Embryonic facial prominence (tissue), 1 donor: ENCODE measurements at regions not wholly inside any gene's neighbourhood (a gene's known extent, or its start where the extent isn't known, plus 50 kb on each side); places are given as distances from the start of the nearest gene placed in this dataset.
"Not testable (repeated sequence)": the region's sequence is repeated elsewhere in the genome, so short reads cannot be mapped to it uniquely, and the experiment has no call there.

ENCODE experiments used
- DNase-seq: peaks from one replicate; pipeline ENCODE4 v3.0.0-alpha.2; 2016; ENCODE audit errors: extremely low spot score

DNA sequence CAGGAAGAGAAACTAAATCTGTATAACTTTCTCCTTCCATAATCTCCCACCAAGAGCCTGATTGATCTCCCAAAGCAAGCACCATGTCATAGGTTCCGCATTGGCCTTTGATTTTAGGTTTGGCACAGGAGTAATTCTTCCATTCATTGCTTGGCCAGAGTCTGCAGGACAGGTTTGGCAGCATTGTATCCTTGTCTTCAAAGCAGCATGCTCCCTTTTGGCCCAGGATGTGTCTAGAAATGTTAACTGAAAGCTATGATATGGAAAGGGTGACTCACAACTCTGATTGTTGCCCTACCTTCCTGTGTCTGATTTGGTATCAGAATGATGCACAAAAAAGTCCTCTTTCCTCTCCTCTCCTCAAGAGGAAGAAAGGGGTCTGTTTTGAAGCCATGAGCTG is 824.3 kb upstream of the PRMT6 start:
- no peak for DNase-seq

DNA sequence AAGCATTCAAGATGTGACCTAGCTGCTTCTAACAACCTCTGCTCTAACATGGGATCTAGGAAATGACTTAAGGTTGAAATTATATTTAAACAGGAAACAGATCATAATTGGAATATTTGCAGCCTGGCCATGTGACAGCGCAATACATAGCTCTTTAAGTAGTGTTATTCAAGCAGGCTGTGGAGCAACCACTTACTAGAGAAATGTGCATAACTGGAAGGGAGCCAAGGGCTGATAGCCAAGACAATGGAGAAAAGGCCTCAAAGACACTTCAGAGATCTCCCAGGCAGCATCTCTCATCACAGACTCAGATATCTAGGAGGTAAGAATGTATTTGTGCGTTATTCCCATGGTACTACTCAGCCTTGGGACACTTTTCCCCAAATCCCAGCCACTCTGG is 823.0 kb upstream of the PRMT6 start:
- no peak for DNase-seq

DNA sequence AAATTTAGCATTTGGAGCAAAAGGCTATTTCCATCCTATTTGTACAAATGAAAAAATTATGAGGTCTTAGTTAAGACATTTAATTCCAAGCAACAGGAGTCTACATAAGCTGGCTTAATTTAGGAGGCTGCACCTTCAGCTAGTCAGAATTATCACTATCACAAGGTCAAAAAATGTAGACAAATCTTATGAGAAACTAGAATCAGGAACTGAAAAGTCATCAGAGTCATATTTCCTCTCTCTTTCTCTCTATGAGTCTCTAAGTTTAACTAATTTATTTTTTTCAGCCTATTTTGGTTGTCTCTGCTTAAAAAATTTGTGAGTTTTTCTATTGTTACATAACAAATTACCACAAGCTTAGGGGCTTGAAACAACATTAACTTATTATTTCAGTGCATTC is 807.1 kb upstream of the PRMT6 start:
- DNase-seq = no peak

DNA sequence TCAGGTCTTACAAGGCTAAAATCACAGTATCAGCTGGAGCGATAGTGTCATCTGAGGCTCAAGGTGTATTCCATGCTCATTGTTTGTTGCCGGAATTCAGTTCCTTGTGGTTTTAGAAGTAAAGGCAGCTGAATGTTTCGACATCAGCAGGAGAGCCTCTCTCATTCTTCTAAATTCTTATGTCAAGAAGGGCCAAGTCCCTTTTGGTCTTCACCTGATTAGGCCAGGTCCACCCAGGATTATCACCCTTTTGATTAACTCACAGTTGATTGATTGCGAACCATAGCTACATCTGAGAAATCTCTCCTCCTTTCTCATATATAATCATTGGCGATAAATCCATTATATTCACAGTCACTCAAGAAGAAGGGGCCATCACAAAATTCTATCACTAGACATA is 806.7 kb upstream of the PRMT6 start:
- no peak for DNase-seq

DNA sequence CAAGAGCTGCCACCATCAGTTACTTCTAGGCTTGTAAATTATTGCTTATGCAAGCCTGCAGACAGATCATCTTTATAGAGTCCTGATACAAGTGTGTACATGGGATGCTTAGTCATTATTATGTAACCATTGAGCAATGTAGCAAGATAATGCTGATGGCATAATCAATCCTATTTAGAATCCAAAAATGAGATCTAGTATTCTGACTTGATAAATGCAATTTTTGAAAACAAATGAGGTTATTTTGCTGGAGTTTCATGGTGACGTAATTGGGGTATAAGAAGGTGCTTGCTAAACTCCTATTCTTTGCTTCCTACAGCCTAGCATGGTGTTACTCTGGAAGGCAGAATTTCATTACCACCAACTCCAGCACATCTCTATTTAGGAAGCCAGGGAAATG is 801.7 kb upstream of the PRMT6 start:
- DNase-seq = no peak

DNA sequence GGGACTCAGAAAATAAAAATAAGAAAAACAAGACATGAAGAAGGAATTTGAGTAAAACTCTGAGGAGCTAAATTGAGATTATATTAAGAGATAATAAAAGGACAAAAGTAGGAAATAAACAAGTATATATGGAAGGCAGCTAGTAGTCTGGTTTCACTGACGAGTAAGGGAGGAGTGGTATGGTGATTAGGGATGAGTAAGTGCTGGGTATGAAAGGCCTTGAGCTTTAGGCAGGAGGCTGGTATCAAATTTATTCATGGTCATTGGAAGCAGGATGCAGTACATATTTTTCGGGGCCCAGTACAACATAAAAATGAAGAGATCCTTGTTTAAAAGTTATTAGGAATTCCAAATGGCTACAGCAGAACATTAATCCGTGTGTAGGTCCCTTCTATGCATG is 789.7 kb upstream of the PRMT6 start:
- no peak for DNase-seq

DNA sequence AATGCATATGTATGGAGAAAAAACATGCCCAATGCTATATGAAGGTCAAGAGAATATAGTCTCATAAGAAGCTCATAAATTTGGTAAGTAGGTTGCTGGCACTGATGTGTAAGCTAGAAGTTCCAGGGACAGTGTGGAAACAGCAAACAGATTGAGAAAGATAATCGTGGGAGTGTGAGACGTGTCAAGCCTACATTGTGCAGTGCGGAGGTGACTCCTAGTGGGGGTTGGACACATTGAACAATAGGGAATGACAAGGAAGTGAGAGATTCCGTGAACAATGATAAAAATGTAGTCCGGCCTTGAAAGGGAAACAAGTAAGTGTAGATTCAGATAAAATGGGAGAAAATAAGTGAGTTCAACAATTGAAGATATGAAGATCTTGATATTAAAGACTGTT is 788.4 kb upstream of the PRMT6 start:
- DNase-seq = no peak

DNA sequence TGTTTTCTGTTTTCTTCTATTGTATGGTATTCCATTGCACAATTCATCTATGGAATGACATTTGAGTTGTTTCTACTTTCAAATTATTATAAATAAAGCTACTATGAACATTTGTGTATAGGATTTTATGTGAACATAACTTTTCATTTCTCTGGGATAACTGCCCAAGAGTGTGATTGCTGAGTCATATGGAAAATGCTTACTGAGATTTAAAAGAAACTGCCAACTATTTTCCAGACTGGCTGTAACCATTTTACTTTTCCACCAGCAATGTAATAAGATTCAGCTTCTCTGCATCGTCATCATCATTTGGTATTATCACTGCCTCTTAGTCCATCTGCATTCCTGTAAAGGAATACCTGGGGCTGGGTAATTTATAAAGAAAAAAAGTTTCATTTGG is 779.6 kb upstream of the PRMT6 start:
- no peak for DNase-seq

DNA sequence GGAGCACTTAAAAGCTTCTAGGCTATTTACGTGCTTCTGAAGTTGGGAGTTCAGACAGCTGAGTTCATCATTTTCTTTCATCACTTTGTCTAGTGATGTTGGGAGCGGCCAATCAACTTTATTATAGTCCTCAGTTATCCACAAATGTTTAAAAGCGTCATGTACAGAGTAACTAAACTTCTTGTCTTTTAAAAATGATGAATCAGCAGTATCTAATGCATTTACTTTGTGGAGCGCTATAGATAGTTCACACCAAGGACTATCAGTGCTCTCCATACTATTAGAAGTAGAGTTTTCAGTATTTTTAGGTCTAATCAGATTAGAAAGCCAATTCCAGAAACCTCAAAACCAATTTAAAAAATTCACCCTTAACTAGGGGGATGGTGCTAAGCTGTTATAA is 778.7 kb upstream of the PRMT6 start:
- DNase-seq = no peak

DNA sequence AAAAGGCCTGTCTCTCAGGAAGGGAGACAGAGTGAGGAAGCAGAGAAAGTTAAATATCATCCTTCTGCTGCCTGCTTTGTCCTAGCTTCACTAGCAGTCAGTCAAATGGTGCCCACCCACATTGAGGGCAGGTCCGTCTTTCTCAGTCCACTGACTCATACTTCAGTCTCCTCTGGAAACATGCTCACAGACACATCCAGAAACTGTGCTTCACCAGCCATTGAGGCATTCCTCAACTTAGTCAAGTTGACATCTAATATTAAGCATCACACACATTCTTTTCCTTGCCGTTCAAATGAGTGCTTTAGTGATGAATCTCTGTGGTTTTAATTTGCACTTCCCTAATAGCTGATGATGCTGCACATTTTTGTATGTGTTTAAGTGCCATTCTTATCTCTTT is 777.8 kb upstream of the PRMT6 start:
- no peak for DNase-seq

DNA sequence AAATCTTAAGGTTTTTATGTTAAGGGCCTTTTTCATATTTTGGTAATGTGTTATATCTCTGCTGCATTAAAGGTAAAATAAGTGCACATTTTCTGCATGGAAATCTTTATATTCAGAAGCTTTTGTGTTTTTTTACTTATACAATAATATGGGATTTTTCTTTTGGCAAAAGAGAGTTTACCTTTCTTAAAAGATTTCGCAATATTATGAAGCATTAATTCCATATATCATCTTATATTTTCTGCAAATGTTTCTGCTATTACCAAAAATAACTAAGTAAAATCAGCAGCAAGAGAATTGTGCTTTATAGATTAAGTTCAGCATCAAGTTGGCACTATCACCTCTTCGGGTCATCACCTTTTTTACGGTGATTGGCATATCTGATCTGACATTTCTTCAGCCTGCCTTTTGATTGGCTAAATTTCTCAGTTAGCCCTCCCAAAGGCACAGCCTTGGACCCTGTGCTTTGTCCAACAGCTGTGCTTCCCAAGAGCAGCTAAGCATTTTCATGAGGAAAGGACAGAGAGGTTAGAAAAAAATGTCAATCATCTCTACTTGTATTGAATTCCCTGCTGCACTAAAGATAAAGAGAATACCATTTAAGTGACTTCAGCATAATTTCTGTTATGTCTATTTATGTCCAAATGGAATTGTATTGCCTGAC is 767.1 kb upstream of the PRMT6 start:
- DNase-seq = no peak

DNA sequence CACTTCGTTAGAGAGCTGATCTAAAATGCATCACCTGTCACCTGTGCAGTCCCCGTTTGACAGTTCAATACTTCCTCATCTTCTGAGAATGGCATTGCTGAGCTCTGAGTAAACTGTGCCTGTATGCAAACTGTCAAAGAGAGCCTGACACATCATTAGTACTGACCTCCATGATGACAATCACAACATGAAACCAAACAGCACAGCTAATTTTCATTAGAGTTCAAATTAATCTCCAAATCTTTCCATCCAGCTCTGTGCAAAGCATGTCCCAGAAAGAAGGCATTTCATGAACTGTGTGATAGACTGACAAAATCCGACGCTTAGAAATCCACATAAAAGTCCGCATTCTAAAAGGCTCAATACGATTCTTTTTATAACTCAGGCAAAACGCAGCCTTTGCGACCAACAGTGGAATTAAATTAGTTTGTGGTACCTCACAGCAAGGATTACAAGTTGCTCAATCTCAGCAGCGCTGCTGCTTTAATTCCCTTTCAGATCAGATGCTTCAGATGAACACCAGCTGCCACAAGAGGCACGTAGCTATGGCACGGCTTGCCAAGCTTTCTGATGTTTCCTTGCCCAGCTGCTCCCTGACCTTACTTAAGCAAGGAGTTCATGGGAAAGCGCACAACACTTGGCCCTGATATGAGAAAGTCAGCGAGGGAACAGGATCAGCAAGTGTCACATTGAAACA is 765.5 kb upstream of the PRMT6 start:
- no peak for DNase-seq

DNA sequence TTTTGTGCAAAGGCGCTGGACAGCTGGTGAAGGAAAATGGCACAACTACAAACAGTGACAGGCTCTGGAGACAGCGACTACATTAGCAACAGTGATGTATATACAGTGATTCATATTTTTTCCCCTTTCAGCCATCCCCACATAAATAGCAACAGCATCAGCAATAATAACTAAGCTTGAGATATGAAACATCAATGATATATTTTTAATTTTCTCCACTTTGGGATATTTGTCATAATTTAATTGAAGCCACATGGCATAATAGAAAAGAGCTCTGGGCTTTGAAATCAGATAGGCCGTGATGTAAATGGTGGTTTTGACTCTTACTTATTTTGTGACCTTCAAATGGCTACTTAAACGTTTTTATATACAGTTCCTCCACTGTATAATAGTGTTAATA is 764.3 kb upstream of the PRMT6 start:
- DNase-seq = no peak

DNA sequence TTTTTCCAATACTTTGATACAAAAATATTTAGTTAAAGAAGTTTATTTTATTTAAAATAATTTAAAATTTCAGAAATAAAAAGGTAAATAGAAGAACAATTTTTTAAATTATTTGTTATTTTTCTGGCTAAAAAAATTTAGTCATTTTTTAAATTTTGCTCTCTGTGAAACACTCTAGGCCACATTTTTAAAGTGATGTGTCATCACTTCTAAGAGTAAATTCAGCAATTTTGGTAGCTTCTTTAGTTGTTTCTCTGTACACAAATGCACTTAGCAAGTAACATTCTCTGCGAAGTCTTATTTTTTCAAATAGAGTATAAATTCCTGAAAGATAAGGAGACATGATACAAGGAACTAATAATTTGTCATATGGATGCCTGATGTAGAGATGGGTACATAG is 760.0 kb upstream of the PRMT6 start:
- DNase-seq = no peak

DNA sequence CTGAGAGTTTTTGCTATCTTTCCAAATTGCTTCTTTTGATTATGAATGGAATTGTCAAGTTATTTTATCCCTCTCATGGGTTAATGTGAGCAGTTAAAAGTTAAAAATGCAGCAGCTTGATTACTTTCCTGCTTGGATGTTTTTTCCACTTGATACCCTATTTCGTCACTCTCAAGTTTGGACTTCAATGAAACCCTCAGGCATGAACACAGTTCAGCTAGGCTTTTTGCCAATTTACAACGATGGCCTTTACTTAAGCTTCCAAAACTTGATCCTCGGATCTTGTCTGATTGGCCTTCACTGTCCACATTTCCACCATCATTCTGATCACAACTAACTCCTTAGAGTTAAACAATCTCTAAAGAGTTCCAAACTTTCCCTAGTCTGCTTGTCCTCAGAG is 752.4 kb upstream of the PRMT6 start:
- DNase-seq = no peak

DNA sequence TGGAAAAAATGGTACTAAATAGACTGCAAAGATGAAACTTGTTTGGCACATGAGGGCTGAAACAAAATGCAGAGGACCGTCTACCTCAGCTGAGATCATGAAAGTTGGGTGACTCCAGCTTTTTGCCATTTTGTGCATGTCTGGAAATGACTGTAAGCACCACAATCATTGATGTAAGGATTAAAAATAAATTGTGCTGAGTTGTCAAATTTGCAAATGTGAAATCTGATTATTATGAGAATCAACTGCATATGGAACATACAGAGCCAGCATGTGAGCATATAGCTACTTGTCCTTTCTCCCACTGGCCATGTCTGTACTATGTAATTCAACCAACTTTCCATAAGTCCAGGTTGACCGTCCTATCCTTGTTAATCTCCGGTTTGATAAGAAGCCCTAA is 736.9 kb upstream of the PRMT6 start:
- no peak for DNase-seq

DNA sequence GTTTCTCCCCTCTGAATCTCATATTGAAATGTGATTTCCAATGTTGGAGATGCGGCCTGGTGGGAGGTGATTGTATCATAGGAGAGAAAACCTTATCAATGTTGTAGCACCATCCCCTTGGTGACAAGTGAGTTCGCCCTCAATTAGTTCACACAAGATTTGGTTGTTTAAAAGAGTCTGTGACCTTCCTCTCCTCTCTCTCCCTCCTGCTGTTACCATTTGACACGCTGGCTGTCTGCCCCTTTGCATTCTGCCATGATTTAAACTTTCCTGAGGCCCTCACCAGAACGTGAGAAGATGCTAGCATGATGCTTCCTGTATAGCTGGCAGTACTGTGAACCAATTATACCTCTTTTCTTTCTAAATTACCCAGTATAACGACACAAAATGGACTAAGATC is 730.9 kb upstream of the PRMT6 start:
- DNase-seq = no peak

DNA sequence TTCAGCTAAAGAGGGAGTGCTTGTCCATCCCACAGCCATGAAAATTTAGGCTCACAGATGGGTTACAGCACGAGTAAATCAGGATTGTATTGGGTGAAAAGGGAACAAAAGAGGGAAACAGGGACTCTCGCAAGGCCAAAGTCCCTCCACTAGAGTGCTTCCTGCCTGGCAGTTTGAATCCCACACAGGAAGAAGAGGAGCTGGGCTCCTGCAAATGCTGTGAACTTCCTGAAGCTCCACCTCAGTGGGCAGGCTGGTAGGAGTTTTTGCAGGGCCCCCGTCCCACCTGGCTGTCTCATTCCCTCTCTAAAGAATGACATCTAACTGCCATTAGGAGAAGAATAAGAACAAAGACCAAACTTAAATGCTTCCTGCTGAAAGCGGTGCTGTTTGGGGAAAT is 712.0 kb upstream of the PRMT6 start:
- DNase-seq = no peak

DNA sequence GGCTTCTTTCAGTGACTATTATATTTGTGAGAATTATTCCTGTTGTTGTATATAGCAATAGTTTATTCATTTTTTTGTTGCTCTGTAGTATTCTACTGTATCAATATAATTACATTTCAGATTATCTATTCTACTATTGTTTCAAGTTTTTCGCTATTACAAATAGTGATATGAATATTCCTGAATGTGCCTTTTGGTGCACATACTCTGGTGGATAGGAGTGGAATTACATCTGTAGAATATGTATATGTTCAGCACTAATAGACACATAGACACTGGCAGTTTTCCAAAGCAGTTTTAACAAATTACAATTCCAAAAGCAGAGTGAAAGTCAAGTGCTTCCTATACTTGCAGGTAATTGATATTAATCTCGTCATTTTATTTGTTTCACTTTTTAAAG is 696.2 kb upstream of the PRMT6 start:
- DNase-seq = no peak

DNA sequence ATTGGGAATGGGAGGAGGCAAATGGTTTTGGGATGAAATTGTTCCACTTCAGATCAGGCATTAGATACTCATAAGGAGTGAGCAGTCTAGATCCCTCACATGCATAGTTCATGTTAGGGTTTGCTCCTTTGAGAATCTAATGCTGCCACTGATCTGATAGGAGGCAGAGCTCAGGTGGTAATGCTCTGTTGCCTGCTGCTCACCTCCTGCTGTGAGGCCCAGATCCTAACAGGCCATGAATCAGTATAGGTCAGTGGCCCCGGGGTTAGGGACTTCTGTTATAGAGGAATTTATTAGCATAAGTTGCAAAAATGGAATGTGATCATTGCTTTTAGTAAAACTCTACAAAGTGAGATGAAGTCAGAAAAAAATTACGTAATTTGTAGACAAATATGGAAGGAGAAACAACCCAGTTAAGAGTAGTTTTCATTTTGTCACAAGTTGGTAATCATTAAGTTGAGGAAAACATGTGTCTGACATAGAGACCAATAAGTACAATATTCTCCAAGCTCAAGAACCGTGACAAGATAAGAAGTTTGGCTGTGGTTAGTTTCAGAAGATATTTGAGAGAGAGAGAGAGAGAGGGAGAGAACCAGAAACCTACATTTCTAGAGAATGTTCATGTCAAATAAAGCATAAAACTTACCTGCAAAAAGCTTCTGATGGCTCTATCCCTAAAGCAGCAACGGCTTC is 689.7 kb upstream of the PRMT6 start:
- no peak for DNase-seq

DNA sequence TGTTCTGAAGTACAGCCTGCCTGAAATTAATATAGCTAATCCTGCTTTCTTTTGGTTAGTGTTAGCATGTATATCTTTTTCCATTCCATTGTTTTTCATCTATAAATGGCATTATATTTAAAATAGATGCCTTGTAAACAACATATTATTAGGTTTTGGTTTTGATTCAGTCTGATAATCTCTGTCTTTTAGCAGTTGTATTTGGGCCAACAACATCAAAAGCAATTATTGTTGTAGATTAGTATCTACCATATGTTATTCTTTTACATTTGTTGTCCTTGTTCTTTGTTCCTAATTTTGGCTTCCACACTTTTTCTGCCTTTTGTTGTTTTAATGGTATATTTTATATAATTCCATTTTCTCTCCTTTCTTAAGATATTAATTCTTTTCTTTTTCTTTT is 678.2 kb upstream of the PRMT6 start:
- DNase-seq = no peak

DNA sequence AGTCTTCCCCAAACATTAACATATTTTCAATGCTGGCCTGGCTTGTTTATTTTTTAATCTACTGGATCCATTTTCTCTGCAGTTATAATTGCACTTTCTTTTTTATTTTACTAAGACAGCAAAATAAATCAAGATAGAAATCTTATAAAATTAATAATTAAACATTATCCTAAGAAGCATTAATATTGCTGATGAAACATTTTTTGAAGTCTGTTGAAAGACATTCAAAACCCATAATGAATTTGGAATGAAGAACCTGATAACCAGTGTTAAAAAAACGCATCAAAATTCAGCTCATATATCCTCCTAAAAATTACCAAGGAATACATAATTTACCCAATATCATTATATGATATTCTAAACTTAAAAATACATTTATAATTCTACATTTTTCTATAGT is 675.7 kb upstream of the PRMT6 start:
- DNase-seq = no peak

DNA sequence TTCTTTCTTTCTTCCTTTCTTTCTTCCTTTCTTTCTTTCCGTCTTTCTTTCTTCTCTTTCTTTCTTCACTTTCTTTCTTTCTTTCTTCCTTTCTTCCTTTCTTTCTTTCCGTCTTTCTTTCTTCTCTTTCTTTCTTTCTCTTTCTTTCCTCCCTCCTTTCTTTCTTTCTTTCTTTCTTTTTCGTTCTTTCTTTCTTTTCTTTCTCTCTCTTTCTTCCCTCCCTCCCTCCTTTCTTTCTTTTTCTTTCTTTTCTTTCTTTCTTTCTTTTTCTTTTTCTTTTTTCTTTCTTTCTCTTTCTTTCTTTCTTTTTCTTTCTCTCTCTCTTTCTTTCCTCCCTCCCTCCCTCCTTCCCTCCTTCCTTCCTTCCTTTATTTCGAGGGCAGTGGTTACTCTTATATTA is 667.3 kb upstream of the PRMT6 start:
- DNase-seq = not testable (repeated sequence)
